H9 (cell line): ENCODE measurements at regions not wholly inside any gene's neighbourhood (a gene's known extent, or its start where the extent isn't known, plus 50 kb on each side); places are given as distances from the start of the nearest gene placed in this dataset.

Source experiments
- DNase-seq: peaks from one replicate; pipeline ENCODE4 v3.0.0-alpha.2; 2017
- H2AFZ ChIP-seq: one replicate; pipeline ENCODE4 v1.6.1; 2013; ENCODE audit warnings: mild to moderate bottlenecking, low read length, control low read depth, moderate library complexity
- H2AK5ac ChIP-seq: 2 replicates; pipeline ENCODE4 v1.6.1; 2013; ENCODE audit warnings: low read length, control low read depth, mixed read lengths; ENCODE audit not compliant: insufficient read length
- H2BK120ac ChIP-seq: one replicate; pipeline ENCODE4 v1.6.1; 2013; ENCODE audit warnings: low read depth, mild to moderate bottlenecking, low read length, control low read depth, inconsistent platforms; ENCODE audit not compliant: poor library complexity, severe bottlenecking
- H2BK12ac ChIP-seq: 2 replicates; pipeline ENCODE4 v1.6.1; 2013; ENCODE audit warnings: low read length, control low read depth, mixed read lengths, low read depth; ENCODE audit not compliant: insufficient read length
- H2BK15ac ChIP-seq: 2 replicates; pipeline ENCODE4 v1.6.1; 2013; ENCODE audit warnings: low read depth, low read length, control low read depth
- H2BK20ac ChIP-seq: one replicate; pipeline ENCODE4 v1.6.1; 2013; ENCODE audit warnings: low read depth, mild to moderate bottlenecking, low read length, control low read depth, inconsistent platforms; ENCODE audit not compliant: poor library complexity, severe bottlenecking
- H2BK5ac ChIP-seq: 2 replicates; pipeline ENCODE4 v1.6.1; 2013; ENCODE audit warnings: low read length, control low read depth, mixed read lengths; ENCODE audit not compliant: insufficient read length
- H3K14ac ChIP-seq: 2 replicates; pipeline ENCODE4 v1.6.1; 2013; ENCODE audit warnings: low read length, control low read depth; ENCODE audit not compliant: insufficient read depth
- H3K18ac ChIP-seq: 2 replicates; pipeline ENCODE4 v1.6.1; 2013; ENCODE audit warnings: low read depth, mild to moderate bottlenecking, mixed read lengths, low read length, control low read depth; ENCODE audit not compliant: insufficient read length
- H3K23ac ChIP-seq: 2 replicates; pipeline ENCODE4 v1.6.1; 2013; ENCODE audit warnings: low read length, control low read depth, mixed read lengths, low read depth; ENCODE audit not compliant: insufficient read length
- H3K23me2 ChIP-seq: 2 replicates; pipeline ENCODE4 v1.6.1; 2013; ENCODE audit warnings: low read depth, mild to moderate bottlenecking, mixed read lengths, low read length, control low read depth; ENCODE audit not compliant: insufficient read length, poor library complexity, severe bottlenecking
- H3K27ac ChIP-seq: 2 replicates; pipeline ENCODE4 v1.5.1; 2013; ENCODE audit warnings: low read length, control low read depth, mixed read lengths, low read depth; ENCODE audit not compliant: insufficient read length
- H3K27me3 ChIP-seq: 2 replicates; pipeline ENCODE4 v1.6.1; 2013; ENCODE audit warnings: low read length, control low read depth, inconsistent platforms; ENCODE audit not compliant: insufficient read depth
- H3K4ac ChIP-seq: 2 replicates; pipeline ENCODE4 v1.6.1; 2013; ENCODE audit warnings: low read depth, mild to moderate bottlenecking, control low read depth, inconsistent platforms, low read length, moderate library complexity
- H3K4me1 ChIP-seq: 2 replicates; pipeline ENCODE4 v1.6.1; 2013; ENCODE audit warnings: low read length, control low read depth, inconsistent platforms; ENCODE audit not compliant: insufficient read depth
- H3K4me2 ChIP-seq: 2 replicates; pipeline ENCODE4 v1.6.1; 2013; ENCODE audit warnings: low read length, control low read depth, mixed read lengths; ENCODE audit not compliant: insufficient read length, insufficient read depth
- H3K56ac ChIP-seq: 2 replicates; pipeline ENCODE4 v1.6.1; 2013; ENCODE audit warnings: low read depth, mild to moderate bottlenecking, mixed read lengths, low read length, control low read depth; ENCODE audit not compliant: insufficient read length
- H3K79me1 ChIP-seq: 2 replicates; pipeline ENCODE4 v1.6.1; 2013; ENCODE audit warnings: low read depth, mild to moderate bottlenecking, moderate library complexity, low read length, control low read depth, inconsistent platforms; ENCODE audit not compliant: insufficient read depth, poor library complexity, severe bottlenecking
- H3K79me2 ChIP-seq: 2 replicates; pipeline ENCODE4 v1.6.1; 2013; ENCODE audit warnings: low read length, control low read depth, inconsistent platforms; ENCODE audit not compliant: insufficient read depth
- H3K9ac ChIP-seq: 2 replicates; pipeline ENCODE4 v1.6.1; 2013; ENCODE audit warnings: low read length, control low read depth, mixed read lengths; ENCODE audit not compliant: insufficient read length; ENCODE audit errors: extremely low read depth
- H3K9me3 ChIP-seq: one replicate; pipeline ENCODE4 v1.6.1; 2013; ENCODE audit warnings: low read depth, low read length, inconsistent platforms; ENCODE audit not compliant: control insufficient read depth
- H3T11ph ChIP-seq: one replicate; pipeline ENCODE4 v1.6.1; 2013; ENCODE audit warnings: mild to moderate bottlenecking, low read length, control low read depth, inconsistent platforms
- H4K20me1 ChIP-seq: one replicate; pipeline ENCODE4 v1.6.1; 2013; ENCODE audit not compliant: control insufficient read depth, insufficient read length, insufficient read depth
- H4K5ac ChIP-seq: 2 replicates; pipeline ENCODE4 v1.6.1; 2013; ENCODE audit warnings: low read depth, mild to moderate bottlenecking, mixed read lengths, low read length, control low read depth; ENCODE audit not compliant: insufficient read length
- H4K8ac ChIP-seq: replicated peaks from 2 replicates; pipeline ENCODE4 v1.6.1; 2013; ENCODE audit warnings: low read length, control low read depth, mixed read lengths, low read depth; ENCODE audit not compliant: insufficient read length
- H4K91ac ChIP-seq: 2 replicates; pipeline ENCODE4 v1.6.1; 2013; ENCODE audit warnings: low read depth, mild to moderate bottlenecking, moderate library complexity, mixed read lengths, low read length, control low read depth; ENCODE audit not compliant: insufficient read length
- H3K27ac Mint-ChIP-seq, 3 experiments: 2 replicates in 2 of 3; 3 replicates in 1 of 3; pipeline ENCODE4 v1.8.0; 2020 to 2021; ENCODE audit warnings: mixed read lengths in 3 of 3, mild to moderate bottlenecking in 1 of 3, moderate library complexity in 1 of 3
- H3K27me3 Mint-ChIP-seq: 2 replicates; pipeline ENCODE4 v1.8.0; 2021; ENCODE audit warnings: low read depth, mild to moderate bottlenecking, moderate library complexity, mixed read lengths
- H3K36me3 Mint-ChIP-seq, 3 experiments: 2 replicates in 2 of 3; 3 replicates in 1 of 3; pipeline ENCODE4 v1.8.0; 2020 to 2021; ENCODE audit warnings: low read depth in 3 of 3, mixed read lengths in 3 of 3; ENCODE audit not compliant: insufficient read depth in 1 of 3
- H3K4me1 Mint-ChIP-seq, 2 experiments: 2 replicates each; pipeline ENCODE4 v1.8.0; 2020; ENCODE audit warnings: mixed read lengths in 2 of 2
- H3K4me3 Mint-ChIP-seq, 2 experiments: 2 replicates in 1 of 2; 3 replicates in 1 of 2; pipeline ENCODE4 v1.8.0; 2020 to 2021; ENCODE audit warnings: mild to moderate bottlenecking in 2 of 2, mixed read lengths in 2 of 2, moderate library complexity in 1 of 2
- H3K9me3 Mint-ChIP-seq, 2 experiments: 2 replicates in 1 of 2; 3 replicates in 1 of 2; pipeline ENCODE4 v1.8.0; 2020; ENCODE audit warnings: mild to moderate bottlenecking in 2 of 2, mixed read lengths in 2 of 2, moderate library complexity in 1 of 2
- CTCF ChIP-seq: fragments of 200-600 bp; sonication (generic); conservative IDR thresholded peaks from 3 replicates; pipeline ENCODE4 v1.8.0; 2021; ENCODE audit warnings: antibody characterized with exemption, mild to moderate bottlenecking
- WGBS: extraction: QIAGEN DNeasy Blood & Tissue Kit; methylation state at CpG from one replicate; pipeline ENCODE4 v1.1.7; 2013; ENCODE audit warnings: missing lambda C conversion rate, low lambda C conversion rate, mixed read lengths; ENCODE audit not compliant: insufficient read length; ENCODE audit errors: extremely low coverage; 5-methylcytosine and 5-hydroxymethylcytosine counted together

- no peaks in the 10 kb centered on the region; the same call in 1 of the 2 replicates for H3K27me3 Mint-ChIP-seq
- H3K27ac Mint-ChIP-seq = no peak overlapping the region
- H2AK5ac ChIP-seq = no peak overlapping the region
Observed at GRCh38 chr10:128481152-128481840, 355.1 kb upstream of the MKI67 start.

More at GRCh38 chr10:128481152-128481840, 355.1 kb upstream of the MKI67 start:
- no peaks in the 10 kb centered on the region for H3K4me1 ChIP-seq
- H3K4ac ChIP-seq = no peak overlapping the region
- H2BK5ac ChIP-seq = no peak overlapping the region
- TF ChIP-seq CTCF = no peak
- Mint-ChIP-seq H3K36me3 (no peaks in the 10 kb centered on the region), H3K4me1 (peaks cover 20% of the 10 kb centered on the region in 2 experiments), H3K9me3 (peaks cover 0 to 7% of the 10 kb centered on the region in 2 experiments; a peak in 3 of 5 replicates), H3K4me3 (no peak overlapping the region)
- no peak overlapping the region for H3K4me2 ChIP-seq
- H3K79me2 ChIP-seq = no peaks in the 10 kb centered on the region
- H3K27ac ChIP-seq = no peak overlapping the region
- no peak overlapping the region for H2BK12ac ChIP-seq
- H2BK20ac ChIP-seq = no peak overlapping the region
- H4K8ac ChIP-seq = no peak overlapping the region
- no peak overlapping the region for H3K18ac ChIP-seq
- no peak overlapping the region for H2BK15ac ChIP-seq
- H3K79me1 ChIP-seq = no peaks in the 10 kb centered on the region
- no peak overlapping the region for H3K56ac ChIP-seq
- H4K5ac ChIP-seq = no peak overlapping the region
- no peak overlapping the region for H3T11ph ChIP-seq
- H3K23ac ChIP-seq = no peak overlapping the region
- H3K14ac ChIP-seq = no peak overlapping the region
- no peaks in the 10 kb centered on the region for H4K20me1 ChIP-seq
- no CpG with 5 or more reads among the region's 21 CpGs for WGBS
- H2BK120ac ChIP-seq = no peak overlapping the region
- no peak for DNase-seq
- no peaks in the 10 kb centered on the region for H3K9me3 ChIP-seq
- no peak overlapping the region for H3K9ac ChIP-seq
- H3K23me2 ChIP-seq = no peaks in the 10 kb centered on the region
- H2AFZ ChIP-seq = no peak overlapping the region
- H3K27me3 ChIP-seq = no peaks in the 10 kb centered on the region
- no peak overlapping the region for H4K91ac ChIP-seq
